ENCODE measurements at regions not wholly inside any gene's neighbourhood (a gene's known extent, or its start where the extent isn't known, plus 50 kb on each side); places are given as distances from the start of the nearest gene placed in this dataset.

DNA sequence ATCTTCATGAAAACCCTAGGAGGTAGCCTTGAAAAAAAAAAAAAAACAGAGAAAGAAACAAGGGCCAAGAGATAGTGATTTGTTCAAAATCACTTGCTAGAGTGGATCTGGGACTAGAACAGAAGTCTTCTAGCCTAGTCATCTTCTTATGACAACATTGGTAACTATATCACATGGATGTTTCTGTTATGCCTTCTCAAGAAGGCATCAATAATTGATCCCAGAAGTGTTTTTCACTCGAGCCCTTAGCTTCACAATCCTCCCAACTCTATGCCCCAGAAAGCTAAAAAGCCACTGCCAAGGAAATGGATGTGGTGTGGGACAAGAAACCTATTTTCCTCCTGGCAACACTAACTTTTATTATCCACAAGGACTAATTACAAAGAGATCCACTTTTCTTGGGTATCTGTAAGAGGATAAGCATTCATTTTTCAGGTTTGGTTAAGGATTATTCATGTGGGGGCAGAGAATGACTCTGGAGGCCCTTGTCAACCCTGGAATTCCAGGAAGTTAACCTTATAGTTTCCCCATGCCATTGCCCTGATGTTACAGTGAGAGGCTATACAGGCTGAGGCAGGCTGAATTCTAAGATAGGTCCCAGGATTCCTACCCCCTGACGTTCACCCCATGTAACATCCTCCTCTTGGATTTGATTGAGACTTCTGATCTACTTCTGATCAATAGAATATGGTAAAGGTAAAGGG is 67.7 kb upstream of the CPM start:
- TF ChIP-seq, protein P1, sequence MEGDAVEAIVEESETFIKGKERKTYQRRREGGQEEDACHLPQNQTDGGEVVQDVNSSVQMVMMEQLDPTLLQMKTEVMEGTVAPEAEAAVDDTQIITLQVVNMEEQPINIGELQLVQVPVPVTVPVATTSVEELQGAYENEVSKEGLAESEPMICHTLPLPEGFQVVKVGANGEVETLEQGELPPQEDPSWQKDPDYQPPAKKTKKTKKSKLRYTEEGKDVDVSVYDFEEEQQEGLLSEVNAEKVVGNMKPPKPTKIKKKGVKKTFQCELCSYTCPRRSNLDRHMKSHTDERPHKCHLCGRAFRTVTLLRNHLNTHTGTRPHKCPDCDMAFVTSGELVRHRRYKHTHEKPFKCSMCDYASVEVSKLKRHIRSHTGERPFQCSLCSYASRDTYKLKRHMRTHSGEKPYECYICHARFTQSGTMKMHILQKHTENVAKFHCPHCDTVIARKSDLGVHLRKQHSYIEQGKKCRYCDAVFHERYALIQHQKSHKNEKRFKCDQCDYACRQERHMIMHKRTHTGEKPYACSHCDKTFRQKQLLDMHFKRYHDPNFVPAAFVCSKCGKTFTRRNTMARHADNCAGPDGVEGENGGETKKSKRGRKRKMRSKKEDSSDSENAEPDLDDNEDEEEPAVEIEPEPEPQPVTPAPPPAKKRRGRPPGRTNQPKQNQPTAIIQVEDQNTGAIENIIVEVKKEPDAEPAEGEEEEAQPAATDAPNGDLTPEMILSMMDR (IDR thresholded peaks at IDR 0.05) = no peak
- TF ChIP-seq EZH2 (IDR thresholded peaks at IDR 0.05; ENCODE audit: borderline replicate concordance, insufficient read depth, low read depth, low read length, poor library complexity, severe bottlenecking) = no peak
